Stimulated activated naive B cell treated with anti-CD40 and anti-IgM and Interleukin-4, amounts not matched to agents 10 μg/mL and 1 μg/mL and 100 μg/mL, for 72 hours (primary cell): ENCODE measurements at regions not wholly inside any gene's neighbourhood (a gene's known extent, or its start where the extent isn't known, plus 50 kb on each side); places are given as distances from the start of the nearest gene placed in this dataset.

Experiments
- ATAC-seq, 2 donors: fragments of 150-1000 bp; cut with Tn5 transposase; replicated peaks; 2 replicates each; pipeline ENCODE4 v1.10.0; 2021; ENCODE audit warnings: moderate library complexity in 1 of 2
- DNase-seq: peaks from one replicate; pipeline ENCODE4 v3.0.0; 2021
- H3K27ac Mint-ChIP-seq: one replicate; pipeline ENCODE4 v1.8.0; 2022; ENCODE audit warnings: mild to moderate bottlenecking, mixed read lengths
- H3K27me3 Mint-ChIP-seq, 2 donors: one replicate each; pipeline ENCODE4 v1.8.0; 2022; ENCODE audit warnings: mixed read lengths in 2 of 2
- H3K36me3 Mint-ChIP-seq, 2 donors: one replicate each; pipeline ENCODE4 v1.8.0; 2022; ENCODE audit warnings: mixed read lengths in 2 of 2, mild to moderate bottlenecking in 1 of 2
- H3K4me1 Mint-ChIP-seq, 2 donors: one replicate each; pipeline ENCODE4 v1.8.0; 2022; ENCODE audit warnings: mixed read lengths in 2 of 2, mild to moderate bottlenecking in 1 of 2
- H3K4me3 Mint-ChIP-seq, 2 donors: one replicate each; pipeline ENCODE4 v1.8.0; 2022; ENCODE audit warnings: mild to moderate bottlenecking in 2 of 2, mixed read lengths in 2 of 2, moderate library complexity in 1 of 2
- H3K9me3 Mint-ChIP-seq, 2 donors: one replicate each; pipeline ENCODE4 v1.8.0; 2022; ENCODE audit warnings: mixed read lengths in 2 of 2, mild to moderate bottlenecking in 1 of 2

DNA sequence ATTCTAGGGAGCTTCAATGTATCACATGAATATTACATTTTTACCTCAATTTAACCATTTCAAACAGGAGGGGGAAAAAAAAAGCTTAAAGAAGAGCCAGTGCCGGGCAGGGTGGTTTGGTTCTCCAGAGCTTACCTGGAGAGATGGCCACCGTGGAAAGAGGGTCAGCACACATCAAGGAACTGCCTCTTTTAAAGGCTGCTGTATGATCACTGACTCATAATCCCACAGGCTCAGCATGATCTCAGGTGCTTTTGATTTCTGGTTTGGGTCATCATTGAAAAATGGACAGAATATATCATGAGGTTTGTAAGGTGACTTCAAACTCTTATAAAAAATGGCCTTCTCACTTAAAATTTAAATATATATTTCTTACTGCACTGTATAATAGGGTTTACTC is 67.5 kb upstream of the MDFIC start:
- no peaks in the 10 kb centered on the region for H3K4me1 Mint-ChIP-seq
- peaks cover 3 to 7% of the 10 kb centered on the region in 2 donors for H3K27me3 Mint-ChIP-seq
- no peak overlapping the region for H3K4me3 Mint-ChIP-seq
- no peaks in the 10 kb centered on the region for H3K36me3 Mint-ChIP-seq
- H3K27ac Mint-ChIP-seq: no peak overlapping the region
- no peaks in the 10 kb centered on the region for H3K9me3 Mint-ChIP-seq
- no peak for ATAC-seq
- DNase-seq: no peak

DNA sequence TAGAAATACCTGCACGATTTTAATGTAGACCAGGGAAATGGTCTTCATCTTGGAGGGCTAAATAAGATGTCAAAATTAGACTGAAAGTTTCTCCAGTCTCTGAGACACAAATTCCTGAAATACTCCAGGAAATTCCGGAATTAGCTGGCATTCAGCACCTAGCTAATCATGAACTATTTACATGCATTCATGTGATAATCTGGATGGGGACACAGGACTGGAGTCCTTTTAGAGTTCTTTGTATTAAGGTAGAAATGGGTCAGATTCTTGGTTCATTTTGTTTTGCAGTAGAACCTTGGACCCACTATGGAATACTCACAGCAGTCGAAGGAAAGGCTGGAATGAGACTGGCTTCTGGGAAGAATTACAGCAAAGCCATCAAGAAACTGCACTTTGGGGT is 65.3 kb upstream of the MDFIC start:
- no peaks in the 10 kb centered on the region for H3K36me3 Mint-ChIP-seq
- H3K27me3 Mint-ChIP-seq: peaks cover 3 to 7% of the 10 kb centered on the region in 2 donors
- ATAC-seq: no peak
- no peaks in the 10 kb centered on the region for H3K9me3 Mint-ChIP-seq
- H3K27ac Mint-ChIP-seq: no peak overlapping the region
- no peak for DNase-seq
- no peaks in the 10 kb centered on the region for H3K4me1 Mint-ChIP-seq
- no peak overlapping the region for H3K4me3 Mint-ChIP-seq

DNA sequence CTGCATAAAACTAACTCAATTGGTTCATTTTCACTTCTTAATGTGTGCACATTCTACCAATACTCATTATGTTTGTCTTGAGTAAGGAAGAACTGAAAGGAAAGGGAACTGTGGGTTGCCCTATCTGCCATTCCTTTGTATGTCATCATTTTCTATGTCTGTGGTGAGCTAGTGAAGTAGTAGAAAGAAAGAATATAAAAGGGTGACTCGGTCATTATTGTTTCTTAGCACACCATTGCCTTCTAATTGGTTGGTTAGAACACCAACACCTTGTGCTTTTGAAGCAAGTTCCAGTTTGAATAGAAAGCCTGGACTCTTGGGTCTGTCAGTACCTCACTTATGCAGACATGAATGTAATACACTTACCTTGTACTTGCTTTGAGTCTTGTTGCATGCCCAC is 64.3 kb upstream of the MDFIC start:
- Mint-ChIP-seq H3K27ac (no peak overlapping the region), H3K4me1 (no peaks in the 10 kb centered on the region), H3K36me3 (no peaks in the 10 kb centered on the region), H3K4me3 (no peak overlapping the region), H3K9me3 (no peaks in the 10 kb centered on the region), H3K27me3 (peaks cover 3 to 7% of the 10 kb centered on the region in 2 donors)
- ATAC-seq (no peak), DNase-seq (no peak)

DNA sequence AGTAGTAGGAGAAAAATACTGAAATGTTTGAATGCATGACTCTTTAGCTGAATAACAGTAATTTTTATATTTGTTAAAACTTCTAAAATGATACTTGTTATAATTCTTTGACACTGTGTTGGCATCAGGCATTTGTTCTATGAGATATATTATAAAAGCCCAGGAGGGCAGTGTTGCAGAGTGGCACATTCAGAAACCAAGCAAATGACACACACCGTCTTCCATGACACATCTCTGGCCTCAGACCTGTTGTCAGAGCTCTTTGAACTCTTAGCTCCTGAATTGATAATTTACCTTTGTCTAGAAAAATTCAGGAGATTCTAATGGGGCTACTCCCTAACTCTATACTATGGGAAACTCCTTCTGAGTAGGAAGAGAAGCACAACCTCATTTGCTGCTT is 62.4 kb upstream of the MDFIC start:
- no peak overlapping the region for H3K27ac Mint-ChIP-seq
- ATAC-seq (no peak), DNase-seq (no peak)
- H3K9me3 Mint-ChIP-seq: no peaks in the 10 kb centered on the region
- peaks cover 3 to 7% of the 10 kb centered on the region in 2 donors for H3K27me3 Mint-ChIP-seq
- H3K4me1 Mint-ChIP-seq: no peaks in the 10 kb centered on the region
- H3K4me3 Mint-ChIP-seq: no peak overlapping the region
- H3K36me3 Mint-ChIP-seq: no peaks in the 10 kb centered on the region

DNA sequence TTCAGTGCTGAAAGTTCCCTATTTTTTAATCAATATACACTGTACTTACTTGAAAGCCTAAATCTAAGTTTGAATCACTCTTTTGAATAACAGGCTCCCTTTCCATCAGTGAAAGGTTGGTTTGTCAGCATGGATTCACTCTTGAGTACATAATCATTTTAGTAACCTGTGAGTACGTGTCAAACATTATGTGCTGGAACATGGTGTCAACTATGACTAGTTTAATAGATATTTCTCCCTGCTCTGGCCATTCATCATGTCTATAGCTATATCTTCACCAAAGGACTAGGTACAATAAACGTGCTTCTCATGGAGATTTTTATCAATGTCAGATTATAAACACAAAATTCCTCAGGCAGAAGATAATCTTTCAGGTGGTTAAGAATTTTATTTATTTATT is 61.7 kb upstream of the MDFIC start:
- Mint-ChIP-seq H3K9me3 (no peaks in the 10 kb centered on the region), H3K4me3 (no peak overlapping the region), H3K36me3 (no peaks in the 10 kb centered on the region), H3K4me1 (no peaks in the 10 kb centered on the region), H3K27ac (no peak overlapping the region), H3K27me3 (peaks cover 2 to 7% of the 10 kb centered on the region in 2 donors)
- ATAC-seq: no peak
- no peak for DNase-seq

DNA sequence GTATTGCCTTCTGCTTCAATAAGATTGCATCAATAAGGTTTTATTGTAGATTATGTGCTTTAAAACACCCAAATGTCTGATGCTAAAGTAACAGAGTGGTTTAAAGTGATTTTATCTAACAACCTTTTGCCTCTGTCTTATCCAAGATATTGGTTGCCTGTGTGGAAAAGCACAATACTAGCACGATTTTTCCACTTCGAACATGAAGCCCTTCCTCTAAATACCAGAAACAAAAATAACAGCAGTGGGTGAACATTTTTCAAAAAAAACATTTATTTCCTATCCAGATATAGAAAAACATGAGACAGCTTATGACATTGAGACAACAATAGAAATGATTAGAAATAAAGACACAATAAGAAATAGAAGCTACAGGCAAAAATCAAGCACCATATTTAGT is 59.5 kb upstream of the MDFIC start:
- Mint-ChIP-seq H3K36me3 (no peaks in the 10 kb centered on the region), H3K27me3 (peaks cover 0 to 7% of the 10 kb centered on the region in 2 donors), H3K4me3 (no peak overlapping the region), H3K9me3 (no peaks in the 10 kb centered on the region), H3K27ac (no peak overlapping the region), H3K4me1 (peaks cover 6 to 11% of the 10 kb centered on the region in 2 donors)
- no peak for DNase-seq
- ATAC-seq: no peak

DNA sequence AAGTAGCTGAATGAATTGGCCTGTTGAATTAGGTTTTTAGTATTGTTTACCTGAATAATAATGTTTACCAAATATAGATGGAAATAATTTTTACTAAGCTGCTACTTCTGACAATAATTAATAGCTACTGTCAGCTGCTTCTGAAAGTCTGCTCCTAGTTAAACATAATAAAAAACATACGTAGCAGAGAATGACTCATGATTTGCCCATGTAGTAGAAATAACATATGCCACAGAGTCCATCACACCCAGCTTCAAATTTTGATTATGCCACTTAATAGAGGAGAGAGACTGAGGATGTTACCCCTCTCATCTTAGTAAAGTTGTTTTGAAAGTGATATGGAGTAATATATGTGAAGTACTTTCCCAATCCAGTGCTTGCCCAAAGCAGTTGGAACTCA is 57.6 kb upstream of the MDFIC start:
- no peak for DNase-seq
- no peak for ATAC-seq
- no peak overlapping the region for H3K27ac Mint-ChIP-seq
- no peaks in the 10 kb centered on the region for H3K27me3 Mint-ChIP-seq
- H3K4me3 Mint-ChIP-seq: no peak overlapping the region
- H3K9me3 Mint-ChIP-seq: no peaks in the 10 kb centered on the region
- H3K4me1 Mint-ChIP-seq: peaks cover 6 to 12% of the 10 kb centered on the region in 2 donors
- no peaks in the 10 kb centered on the region for H3K36me3 Mint-ChIP-seq

DNA sequence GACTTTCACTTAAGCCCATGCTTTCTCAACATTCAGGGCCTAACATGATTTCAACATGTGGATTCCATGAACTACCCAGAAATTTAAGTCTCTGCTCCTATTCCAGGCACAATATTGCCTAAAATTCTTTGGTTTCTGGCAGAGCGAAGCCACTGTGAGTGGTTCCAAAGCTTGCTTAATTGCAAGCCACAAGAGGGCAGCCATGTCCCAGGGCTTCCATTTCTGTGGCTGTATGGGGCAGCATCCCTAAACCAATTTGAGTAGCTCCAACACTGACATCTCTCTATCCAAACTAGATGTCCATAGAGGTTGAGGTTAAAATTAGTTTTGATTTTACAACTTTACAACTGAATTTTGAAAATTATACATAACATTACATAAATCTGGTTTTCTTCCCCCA is 56.3 kb upstream of the MDFIC start:
- DNase-seq (peak; percentile 43), ATAC-seq (peak; percentile 88 to 95)
- Mint-ChIP-seq H3K36me3 (no peaks in the 10 kb centered on the region), H3K9me3 (no peaks in the 10 kb centered on the region), H3K27ac (no peak overlapping the region), H3K4me3 (no peak overlapping the region), H3K4me1 (peaks cover 6 to 12% of the 10 kb centered on the region in 2 donors), H3K27me3 (no peaks in the 10 kb centered on the region)
